ENCODE measurements at regions not wholly inside any gene's neighbourhood (a gene's known extent, or its start where the extent isn't known, plus 50 kb on each side); places are given as distances from the start of the nearest gene placed in this dataset.

DNA sequence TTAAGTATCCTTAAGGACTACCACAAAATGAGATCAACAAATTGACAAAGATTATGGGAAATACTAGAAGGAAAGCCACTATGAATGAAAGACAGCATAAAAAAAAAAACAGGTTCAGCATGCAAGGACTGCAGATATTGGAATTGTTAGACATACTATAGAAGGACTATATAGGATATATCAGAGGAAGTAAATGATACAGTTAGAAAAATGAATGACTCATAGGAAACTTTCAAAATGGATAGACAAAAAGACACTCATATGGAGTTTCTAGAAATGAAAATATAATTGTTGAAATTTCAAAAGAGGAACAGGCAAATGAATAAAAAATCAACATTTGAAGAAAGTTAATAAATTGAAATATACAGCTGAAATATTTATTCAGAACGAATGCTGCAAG is 180.6 kb downstream of the PLK2 start:
- no peak overlapping the region for H3K27ac Mint-ChIP-seq
- no peaks in the 10 kb centered on the region for H3K27me3 ChIP-seq (ENCODE audit: insufficient read depth, low read length)
- POLR2A ChIA-PET (ENCODE audit: partially characterized antibody) = no interaction called here
- H3K9me3 Mint-ChIP-seq = no peaks in the 10 kb centered on the region
- H3K4me1 ChIP-seq (ENCODE audit: insufficient read depth, low read length) = no peaks in the 10 kb centered on the region
- H3K4me1 Mint-ChIP-seq = no peaks in the 10 kb centered on the region
- no peaks in the 10 kb centered on the region for H3K36me3 Mint-ChIP-seq
- H3K36me3 ChIP-seq (ENCODE audit: insufficient read depth, low read length) = no peaks in the 10 kb centered on the region
- H3K4me3 Mint-ChIP-seq = no peak overlapping the region
- no peaks in the 10 kb centered on the region for H3K9me3 ChIP-seq (ENCODE audit: control insufficient read depth in 1 of 2, low read length in 2 of 2)
- H3K4me3 ChIP-seq (ENCODE audit: low read length in 2 of 2) = no peak overlapping the region
- DNase-seq = no peak
- H3K27ac ChIP-seq (ENCODE audit: low read depth, low read length) = no peak overlapping the region
- peaks cover 0 to 4% of the 10 kb centered on the region in 2 donors for H3K27me3 Mint-ChIP-seq
- intact Hi-C loops (cut with micrococcal nuclease) = no loop called here
- CTCF ChIA-PET (ENCODE audit: partially characterized antibody) = no interaction called here

DNA sequence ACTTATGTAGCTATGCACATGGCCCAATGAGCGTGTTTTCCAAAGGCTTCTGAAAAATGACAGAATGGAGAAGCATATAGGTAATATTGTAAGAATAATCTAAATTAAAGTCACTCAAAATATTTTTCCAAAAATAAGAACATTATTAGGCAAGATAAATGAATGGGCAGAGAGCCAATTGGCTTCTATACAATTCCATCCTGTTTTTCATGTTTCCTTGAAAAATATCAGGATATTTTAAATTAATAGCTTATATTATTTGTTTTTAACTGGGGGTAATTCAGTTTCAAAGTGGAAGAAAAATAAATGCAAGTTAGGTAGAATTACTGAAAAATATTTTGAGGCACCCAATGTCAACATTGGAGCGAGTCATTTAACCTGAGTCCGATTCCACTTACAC is 183.5 kb downstream of the PLK2 start:
- Histone ChIP-seq H3K9me3 (ENCODE audit: control insufficient read depth in 1 of 2, low read length in 2 of 2) (no peaks in the 10 kb centered on the region), H3K4me1 (ENCODE audit: insufficient read depth, low read length) (no peaks in the 10 kb centered on the region), H3K27me3 (ENCODE audit: insufficient read depth, low read length) (no peaks in the 10 kb centered on the region), H3K27ac (ENCODE audit: low read depth, low read length) (no peak overlapping the region), H3K4me3 (ENCODE audit: low read length in 2 of 2) (no peak overlapping the region), H3K36me3 (ENCODE audit: insufficient read depth, low read length) (no peaks in the 10 kb centered on the region)
- no peak overlapping the region for H3K4me3 Mint-ChIP-seq
- no peaks in the 10 kb centered on the region for H3K4me1 Mint-ChIP-seq
- CTCF ChIA-PET (ENCODE audit: partially characterized antibody) = no interaction called here
- H3K9me3 Mint-ChIP-seq = no peaks in the 10 kb centered on the region
- POLR2A ChIA-PET (ENCODE audit: partially characterized antibody) = no interaction called here
- no peaks in the 10 kb centered on the region for H3K36me3 Mint-ChIP-seq
- DNase-seq = no peak
- H3K27ac Mint-ChIP-seq = no peak overlapping the region
- peaks cover 7% of the 10 kb centered on the region in 2 donors for H3K27me3 Mint-ChIP-seq
- intact Hi-C loops (cut with micrococcal nuclease) = no loop called here

DNA sequence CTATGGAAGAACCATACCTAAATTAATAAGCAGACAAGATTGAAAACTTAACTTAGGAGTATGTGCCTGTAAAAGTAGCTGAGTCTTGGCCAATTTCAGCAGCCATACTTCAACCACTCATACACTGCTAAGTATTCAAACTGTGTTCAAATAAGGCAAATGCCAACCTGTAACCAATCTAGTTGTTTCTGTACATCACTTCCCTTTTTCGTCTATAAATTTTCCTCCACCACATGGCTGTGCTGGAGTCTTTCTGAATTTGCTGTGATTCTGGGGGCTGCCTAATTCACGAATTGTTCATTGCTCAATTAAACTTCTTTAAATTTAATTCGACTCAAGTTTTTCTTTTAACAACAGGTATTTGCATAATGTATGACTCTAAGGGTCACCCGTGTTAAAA is 184.4 kb downstream of the PLK2 start:
- Mint-ChIP-seq H3K9me3 (no peaks in the 10 kb centered on the region), H3K4me3 (no peak overlapping the region), H3K36me3 (no peaks in the 10 kb centered on the region), H3K4me1 (no peaks in the 10 kb centered on the region), H3K27ac (no peak overlapping the region), H3K27me3 (peaks cover 7% of the 10 kb centered on the region in 2 donors)
- Histone ChIP-seq H3K27me3 (ENCODE audit: insufficient read depth, low read length) (no peaks in the 10 kb centered on the region), H3K36me3 (ENCODE audit: insufficient read depth, low read length) (no peaks in the 10 kb centered on the region), H3K9me3 (ENCODE audit: control insufficient read depth in 1 of 2, low read length in 2 of 2) (no peaks in the 10 kb centered on the region), H3K4me1 (ENCODE audit: insufficient read depth, low read length) (no peaks in the 10 kb centered on the region), H3K27ac (ENCODE audit: low read depth, low read length) (no peak overlapping the region), H3K4me3 (ENCODE audit: low read length in 2 of 2) (no peak overlapping the region)
- DNase-seq = no peak
- ChIA-PET POLR2A (ENCODE audit: partially characterized antibody) (no interaction called here), CTCF (ENCODE audit: partially characterized antibody) (no interaction called here)
- intact Hi-C loops (cut with micrococcal nuclease) = no loop called here

DNA sequence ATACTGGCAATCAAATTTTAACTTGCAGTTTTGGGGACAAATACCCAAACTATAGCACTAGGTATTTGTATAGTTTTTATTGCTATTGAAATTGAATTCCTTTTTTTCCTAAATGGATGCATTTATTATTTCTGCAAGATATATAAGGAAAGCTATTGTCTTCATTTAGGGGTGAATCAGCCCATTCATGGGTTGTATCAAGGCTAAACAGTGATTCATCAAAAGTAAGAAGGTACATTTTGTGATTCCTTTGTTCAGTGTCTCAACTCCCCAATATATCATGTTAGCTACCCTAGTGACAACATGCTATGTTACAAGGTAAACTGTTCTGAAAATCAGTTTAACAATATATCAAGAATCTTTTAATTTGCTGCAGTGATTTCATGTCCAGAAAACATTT is 185.7 kb downstream of the PLK2 start:
- POLR2A ChIA-PET (ENCODE audit: partially characterized antibody) = no interaction called here
- intact Hi-C loops (cut with micrococcal nuclease) = no loop called here

DNA sequence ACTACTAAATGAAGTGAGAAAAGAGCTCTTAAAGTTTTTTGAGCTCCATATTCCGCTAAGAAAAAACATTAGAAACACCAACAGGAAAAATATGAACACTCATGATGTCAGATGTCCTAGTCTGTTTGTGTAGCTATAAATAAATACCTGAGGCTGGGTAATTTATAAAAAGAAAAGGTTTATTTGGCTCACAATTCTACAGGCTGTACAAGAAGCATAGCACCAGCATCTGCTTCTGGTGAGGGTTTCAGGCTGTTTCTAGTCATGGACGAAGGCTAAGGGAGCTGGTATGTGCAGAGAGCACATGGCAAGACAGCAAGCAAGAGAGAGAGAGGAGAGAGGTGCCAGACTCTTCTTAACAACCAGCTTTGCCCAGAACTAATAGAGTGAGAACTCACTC is 186.2 kb downstream of the PLK2 start:
- Mint-ChIP-seq H3K36me3 (no peaks in the 10 kb centered on the region), H3K4me3 (no peak overlapping the region), H3K27ac (no peak overlapping the region), H3K4me1 (no peaks in the 10 kb centered on the region), H3K9me3 (peaks cover 0 to 2% (median 0%) of the 10 kb centered on the region in 8 donors), H3K27me3 (peaks cover 7% of the 10 kb centered on the region in 2 donors)
- no peaks in the 10 kb centered on the region for H3K36me3 ChIP-seq (ENCODE audit: insufficient read depth, low read length)
- H3K4me3 ChIP-seq (ENCODE audit: low read length in 2 of 2) = no peak overlapping the region
- intact Hi-C loops (cut with micrococcal nuclease) = no loop called here
- ChIA-PET CTCF (ENCODE audit: partially characterized antibody) (no interaction called here), POLR2A (ENCODE audit: partially characterized antibody) (no interaction called here)
- H3K27me3 ChIP-seq (ENCODE audit: insufficient read depth, low read length) = no peaks in the 10 kb centered on the region
- no peak overlapping the region for H3K27ac ChIP-seq (ENCODE audit: low read depth, low read length)
- H3K4me1 ChIP-seq (ENCODE audit: insufficient read depth, low read length) = no peaks in the 10 kb centered on the region
- H3K9me3 ChIP-seq (ENCODE audit: control insufficient read depth in 1 of 2, low read length in 2 of 2) = no peaks in the 10 kb centered on the region
- no peak for DNase-seq

More for the DNA sequence above, 185.7 kb downstream of the PLK2 start:
- H3K36me3 ChIP-seq (ENCODE audit: insufficient read depth, low read length) = no peaks in the 10 kb centered on the region
- Mint-ChIP-seq H3K27me3 (peaks cover 7% of the 10 kb centered on the region in 2 donors), H3K36me3 (no peaks in the 10 kb centered on the region), H3K4me1 (no peaks in the 10 kb centered on the region), H3K4me3 (no peak overlapping the region), H3K9me3 (no peaks in the 10 kb centered on the region), H3K27ac (no peak overlapping the region)
- H3K4me1 ChIP-seq (ENCODE audit: insufficient read depth, low read length) = no peaks in the 10 kb centered on the region
- H3K4me3 ChIP-seq (ENCODE audit: low read length in 2 of 2) = no peak overlapping the region
- DNase-seq = no peak
- no peak overlapping the region for H3K27ac ChIP-seq (ENCODE audit: low read depth, low read length)
- CTCF ChIA-PET (ENCODE audit: partially characterized antibody) = no interaction called here
- no peaks in the 10 kb centered on the region for H3K27me3 ChIP-seq (ENCODE audit: insufficient read depth, low read length)
- no peaks in the 10 kb centered on the region for H3K9me3 ChIP-seq (ENCODE audit: control insufficient read depth in 1 of 2, low read length in 2 of 2)

DNA sequence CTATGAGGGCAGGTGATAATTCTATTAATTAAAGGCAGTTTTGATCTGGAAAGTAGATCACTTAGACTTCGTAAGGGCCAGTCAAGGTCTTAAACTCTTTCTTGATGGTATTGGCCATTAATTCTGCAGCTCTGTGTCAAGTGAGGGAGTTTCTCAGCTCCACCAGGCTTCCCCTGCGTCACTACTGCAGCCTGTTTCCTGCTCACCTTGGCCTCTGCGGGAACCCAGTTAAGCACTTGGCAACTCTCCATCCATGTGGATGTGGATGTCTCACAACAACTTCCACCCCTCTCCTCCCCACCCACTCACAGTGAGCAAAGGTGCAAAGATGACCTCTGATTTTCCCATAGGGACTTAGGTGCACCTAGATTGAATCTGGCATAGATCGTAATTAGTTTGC is 191.6 kb downstream of the PLK2 start:
- POLR2A ChIA-PET (ENCODE audit: partially characterized antibody) = no interaction called here

DNA sequence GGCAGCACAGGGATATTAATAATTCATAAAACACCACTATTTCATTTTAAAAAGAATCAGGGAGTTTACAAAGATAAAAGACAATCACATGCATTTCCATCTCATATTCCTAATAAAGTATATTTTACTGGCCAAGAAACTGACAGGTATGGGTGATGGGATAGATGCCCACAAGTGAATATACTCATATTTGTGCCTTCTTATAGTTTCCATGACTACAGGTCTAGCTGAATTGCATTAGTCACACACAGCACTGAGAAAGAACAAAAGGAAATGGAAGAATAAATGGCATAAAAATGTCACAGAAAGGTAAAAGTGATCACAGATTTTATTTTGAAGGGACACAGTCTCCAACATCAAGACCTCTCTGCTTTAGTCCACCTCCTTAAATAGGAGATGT is 193.5 kb downstream of the PLK2 start:
- Histone ChIP-seq H3K9me3 (ENCODE audit: control insufficient read depth in 1 of 2, low read length in 2 of 2) (no peaks in the 10 kb centered on the region), H3K27me3 (ENCODE audit: insufficient read depth, low read length) (no peaks in the 10 kb centered on the region), H3K4me3 (ENCODE audit: low read length in 2 of 2) (no peak overlapping the region), H3K27ac (ENCODE audit: low read depth, low read length) (no peak overlapping the region), H3K4me1 (ENCODE audit: insufficient read depth, low read length) (no peaks in the 10 kb centered on the region), H3K36me3 (ENCODE audit: insufficient read depth, low read length) (no peaks in the 10 kb centered on the region)
- H3K9me3 Mint-ChIP-seq = peaks cover 0 to 4% (median 0%) of the 10 kb centered on the region in 8 donors
- H3K27ac Mint-ChIP-seq = no peak overlapping the region
- DNase-seq = no peak
- ChIA-PET CTCF (ENCODE audit: partially characterized antibody) (no interaction called here), POLR2A (ENCODE audit: partially characterized antibody) (no interaction called here)
- H3K27me3 Mint-ChIP-seq = peaks cover 0 to 2% of the 10 kb centered on the region in 2 donors
- H3K36me3 Mint-ChIP-seq = no peaks in the 10 kb centered on the region
- no peak overlapping the region for H3K4me3 Mint-ChIP-seq
- H3K4me1 Mint-ChIP-seq = no peaks in the 10 kb centered on the region
- intact Hi-C loops (cut with micrococcal nuclease) = no loop called here

More for the DNA sequence above, 191.6 kb downstream of the PLK2 start:
- Histone ChIP-seq H3K4me1 (ENCODE audit: insufficient read depth, low read length) (no peaks in the 10 kb centered on the region), H3K36me3 (ENCODE audit: insufficient read depth, low read length) (no peaks in the 10 kb centered on the region), H3K4me3 (ENCODE audit: low read length in 2 of 2) (no peak overlapping the region), H3K27me3 (ENCODE audit: insufficient read depth, low read length) (no peaks in the 10 kb centered on the region), H3K27ac (ENCODE audit: low read depth, low read length) (no peak overlapping the region), H3K9me3 (ENCODE audit: control insufficient read depth in 1 of 2, low read length in 2 of 2) (no peaks in the 10 kb centered on the region)
- Mint-ChIP-seq H3K27ac (no peak overlapping the region), H3K4me3 (peak overlapping the region in 1 of 8 donors; percentile 24), H3K36me3 (no peaks in the 10 kb centered on the region), H3K27me3 (peaks cover 2% of the 10 kb centered on the region in 2 donors), H3K4me1 (no peaks in the 10 kb centered on the region), H3K9me3 (peaks cover 0 to 4% (median 0%) of the 10 kb centered on the region in 8 donors)
- CTCF ChIA-PET (ENCODE audit: partially characterized antibody) = no interaction called here
- no peak for DNase-seq
- intact Hi-C loops (cut with micrococcal nuclease) = no loop called here

DNA sequence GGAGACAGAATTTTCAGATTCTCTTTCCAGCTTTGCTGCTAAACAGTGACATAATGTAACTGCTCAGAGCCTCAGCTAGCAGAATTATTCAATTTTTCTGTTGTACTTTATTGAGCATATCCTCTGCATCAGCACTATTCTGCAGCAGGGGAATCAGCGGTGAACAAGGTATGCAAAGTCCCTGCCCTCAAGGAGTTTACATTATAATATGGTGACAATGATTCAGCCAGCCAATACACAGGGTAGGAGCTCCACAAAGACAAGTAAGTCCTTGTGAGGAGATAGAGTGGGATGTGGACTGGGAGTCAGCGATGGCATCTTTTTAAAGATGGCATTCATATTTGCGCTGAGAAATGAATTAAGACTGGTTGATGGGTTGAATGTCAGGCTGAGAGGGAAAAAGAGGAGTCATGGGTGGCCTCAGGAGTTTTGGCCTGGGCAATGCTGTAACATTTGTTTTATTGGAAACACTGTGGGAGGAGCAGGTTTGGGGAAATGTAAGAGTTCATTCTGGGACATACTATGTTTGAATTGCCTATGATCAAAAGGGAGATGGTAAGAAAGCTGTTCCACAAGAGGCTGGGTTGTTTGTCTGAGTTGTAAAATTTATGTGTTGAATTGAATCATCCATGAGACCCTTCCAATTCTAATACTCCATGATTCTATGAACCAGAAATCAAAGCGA is 194.5 kb downstream of the PLK2 start:
- no peak overlapping the region for H3K4me3 Mint-ChIP-seq
- H3K27ac Mint-ChIP-seq = no peak overlapping the region
- H3K4me1 Mint-ChIP-seq = no peaks in the 10 kb centered on the region
- POLR2A ChIA-PET (ENCODE audit: partially characterized antibody) = no interaction called here
- H3K36me3 Mint-ChIP-seq = no peaks in the 10 kb centered on the region
- H3K27ac ChIP-seq (ENCODE audit: low read depth, low read length) = no peak overlapping the region
- DNase-seq = no peak
- H3K9me3 ChIP-seq (ENCODE audit: control insufficient read depth in 1 of 2, low read length in 2 of 2) = no peaks in the 10 kb centered on the region
- H3K4me3 ChIP-seq (ENCODE audit: low read length in 2 of 2) = no peak overlapping the region
- intact Hi-C loops (cut with micrococcal nuclease) = no loop called here
- peaks cover 0 to 4% (median 0%) of the 10 kb centered on the region in 8 donors for H3K9me3 Mint-ChIP-seq
- peaks cover 0 to 2% of the 10 kb centered on the region in 2 donors for H3K27me3 Mint-ChIP-seq
- no peaks in the 10 kb centered on the region for H3K4me1 ChIP-seq (ENCODE audit: insufficient read depth, low read length)
- CTCF ChIA-PET (ENCODE audit: partially characterized antibody) = no interaction called here
- no peaks in the 10 kb centered on the region for H3K36me3 ChIP-seq (ENCODE audit: insufficient read depth, low read length)
- no peaks in the 10 kb centered on the region for H3K27me3 ChIP-seq (ENCODE audit: insufficient read depth, low read length)

Measured in CD4-positive, alpha-beta memory T cell (primary cell).